Transverse colon (tissue), 1 donor: ENCODE measurements at regions not wholly inside any gene's neighbourhood (a gene's known extent, or its start where the extent isn't known, plus 50 kb on each side); places are given as distances from the start of the nearest gene placed in this dataset.

ENCODE experiments used
- EP300 ChIP-seq: sonication (generic); formaldehyde crosslinking; IDR thresholded peaks from one replicate; pipeline ENCODE4 v1.6.1; 2017; ENCODE audit warnings: antibody characterized with exemption, low read depth
- POLR2A ChIP-seq: fragments of 450-650 bp; IDR thresholded peaks from one replicate; pipeline ENCODE4 v1.6.1; 2016; ENCODE audit warnings: antibody characterized with exemption, mild to moderate bottlenecking, moderate library complexity

GRCh38 chr15:62561571-62561970 lies 396.5 kb upstream of the C2CD4B start:
- TF ChIP-seq POLR2A (peak; percentile 23), EP300 (no peak)
